Panc1 (cell line): ENCODE measurements at regions not wholly inside any gene's neighbourhood (a gene's known extent, or its start where the extent isn't known, plus 50 kb on each side); places are given as distances from the start of the nearest gene placed in this dataset.

Experiments used
- CTCF ChIP-seq: fragments of 450-650 bp; IDR thresholded peaks from 2 replicates; pipeline ENCODE4 v1.5.1; 2017; ENCODE audit warnings: mild to moderate bottlenecking
- POLR2AphosphoS5 ChIP-seq: IDR thresholded peaks from 2 replicates; pipeline ENCODE4 v1.6.1; 2012; ENCODE audit warnings: mild to moderate bottlenecking, low read depth, low read length, moderate library complexity
- REST ChIP-seq, 2 experiments: IDR thresholded peaks; 2 replicates each; pipeline ENCODE4 v1.6.1; 2011 to 2012; ENCODE audit warnings: low read depth in 2 of 2, control low read depth in 1 of 2, low read length in 1 of 2, mild to moderate bottlenecking in 1 of 2, moderate library complexity in 1 of 2; ENCODE audit not compliant: insufficient read depth in 1 of 2
- SIN3A ChIP-seq: IDR thresholded peaks from 2 replicates; pipeline ENCODE4 v1.6.1; 2012; ENCODE audit warnings: low read depth, mild to moderate bottlenecking, low read length, moderate library complexity, borderline replicate concordance; ENCODE audit not compliant: insufficient read depth

GRCh38 chr1:14437417-14437918, 161.0 kb upstream of the KAZN start:
- TF ChIP-seq CTCF, result no peak
- TF ChIP-seq REST (IDR thresholded peaks at IDR 0.05; ENCODE audit: insufficient read depth in 1 of 2, low read depth in 2 of 2, low read length in 1 of 2), result no peak
- TF ChIP-seq SIN3A, result no peak
- no peak for TF ChIP-seq POLR2AphosphoS5
